Uterus (tissue), 2 donors: ENCODE measurements at regions not wholly inside any gene's neighbourhood (a gene's known extent, or its start where the extent isn't known, plus 50 kb on each side); places are given as distances from the start of the nearest gene placed in this dataset.

ENCODE experiments used
- CTCF ChIP-seq, 4 experiments: fragments of 200-600 bp in 2 of 4; fragments of 450-650 bp in 2 of 4; sonication (generic) in 2 of 4; IDR thresholded peaks; one replicate each; pipeline ENCODE4 v1.5.1; 2016 to 2019; ENCODE audit warnings: antibody characterized with exemption in 4 of 4, mild to moderate bottlenecking in 2 of 4, moderate library complexity in 1 of 4
- POLR2A ChIP-seq, 2 donors: fragments of 450-650 bp; IDR thresholded peaks; one replicate each; pipeline ENCODE4 v1.6.1; 2016; ENCODE audit warnings: antibody characterized with exemption in 2 of 2, mild to moderate bottlenecking in 1 of 2, moderate library complexity in 1 of 2

- no peak for TF ChIP-seq CTCF (IDR thresholded peaks at IDR 0.05)
- TF ChIP-seq POLR2A (IDR thresholded peaks at IDR 0.05): no peak
Measured at GRCh38 chr14:98926801-98927200, 345.2 kb downstream of the BCL11B start.
